GM21619 (cell line): ENCODE measurements at regions not wholly inside any gene's neighbourhood (a gene's known extent, or its start where the extent isn't known, plus 50 kb on each side); places are given as distances from the start of the nearest gene placed in this dataset.
A peak's percentile ranks its signal among the peaks of the same experiment; 100 is the strongest.
"Not testable (repeated sequence)": the region's sequence is repeated elsewhere in the genome, so short reads cannot be mapped to it uniquely, and the experiment has no call there.

ENCODE experiments used
- ATAC-seq: cut with Tn5 transposase; IDR thresholded peaks from one replicate; pipeline ENCODE4 v1.9.1; 2021; ENCODE audit not compliant: unreplicated experiment

DNA sequence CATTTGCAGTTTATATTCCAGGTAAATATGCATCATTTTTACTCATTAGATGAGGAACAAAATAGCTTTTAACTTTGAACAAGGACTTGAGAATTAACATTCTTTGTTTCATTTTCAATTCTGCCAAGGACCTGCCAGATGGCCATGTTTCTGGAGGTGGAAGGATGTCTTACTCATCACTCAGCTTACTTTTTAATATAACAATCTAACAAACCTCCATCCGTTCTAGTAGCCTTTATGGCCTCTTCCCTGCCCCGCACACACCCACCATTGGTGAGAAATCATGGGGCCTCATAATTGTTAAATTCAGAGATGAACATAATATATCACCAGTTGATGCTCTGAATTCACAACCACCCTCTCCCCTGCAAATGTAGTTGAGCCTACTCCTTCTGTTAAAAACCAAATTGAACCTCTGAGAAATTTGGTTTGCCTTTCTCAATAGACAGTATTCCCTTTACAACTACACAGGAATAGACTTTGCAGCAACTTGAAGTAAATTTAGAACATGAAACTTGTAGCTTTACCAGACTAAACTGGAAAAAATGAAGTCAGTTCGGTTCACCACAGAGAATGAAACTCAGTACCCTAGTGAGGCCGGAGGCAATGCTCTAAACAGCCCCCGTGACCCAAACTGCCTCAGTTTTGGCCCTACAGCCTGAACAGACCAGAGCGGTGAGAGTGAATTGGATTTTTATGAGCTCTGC is 50.1 kb upstream of the ACSL4 start:
- peak; percentile 82 for ATAC-seq

DNA sequence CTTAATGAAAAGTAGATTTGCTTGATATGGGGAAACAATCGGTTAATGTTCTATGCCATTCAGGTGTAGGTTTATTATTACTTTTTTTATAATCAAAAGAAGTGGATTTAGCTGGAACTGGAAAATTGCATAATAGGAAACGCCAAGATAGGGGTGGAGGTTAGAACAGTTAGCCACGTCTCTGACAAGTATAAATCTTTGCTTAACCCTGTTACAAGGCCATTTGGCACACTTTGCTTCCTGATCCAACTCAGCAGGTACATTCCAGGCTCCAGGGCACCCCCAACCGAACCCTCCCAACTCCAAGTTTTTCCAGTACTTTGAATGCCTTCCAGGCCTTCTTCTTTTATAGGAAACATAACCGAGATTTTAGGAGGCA is 50.6 kb upstream of the ACSL4 start:
- ATAC-seq = no peak

DNA sequence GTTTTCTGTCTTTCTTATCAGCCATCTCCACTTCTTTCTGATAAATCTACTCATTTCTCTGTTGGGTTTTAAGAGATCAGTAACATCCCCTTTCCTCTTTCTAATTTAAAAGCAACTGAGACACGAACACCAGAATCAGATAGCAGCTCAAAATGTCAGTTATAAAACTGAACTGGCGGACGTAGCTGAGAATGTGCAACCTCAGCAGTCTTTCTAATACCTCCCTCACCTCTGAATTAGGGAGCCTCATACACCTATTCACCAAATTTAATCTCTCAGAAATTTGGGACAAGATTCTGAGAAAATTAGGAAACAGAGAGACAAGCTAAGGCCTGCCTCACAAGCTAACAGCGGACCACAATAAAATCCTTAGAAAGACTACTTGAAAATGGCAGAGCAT is 52.0 kb upstream of the ACSL4 start:
- ATAC-seq = no peak

DNA sequence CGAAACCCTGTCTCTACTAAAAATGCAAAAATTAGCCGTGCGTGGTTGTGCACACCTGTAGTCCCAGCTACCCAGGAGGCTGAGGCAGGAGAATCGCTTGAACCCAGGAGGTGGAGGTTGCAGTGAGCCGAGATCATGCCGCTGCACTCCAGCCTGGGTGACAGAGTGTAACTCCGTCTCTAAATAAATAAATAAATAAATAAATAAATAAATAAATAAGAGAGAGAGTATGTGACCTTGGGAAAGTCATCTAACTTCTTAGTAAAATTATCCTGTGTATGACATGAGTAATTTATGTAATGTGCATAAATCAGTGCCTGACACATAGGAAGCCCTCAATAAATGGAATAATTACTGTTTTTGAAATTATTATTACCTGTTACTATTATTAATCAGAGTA is 57.5 kb upstream of the ACSL4 start:
- ATAC-seq = not testable (repeated sequence)

DNA sequence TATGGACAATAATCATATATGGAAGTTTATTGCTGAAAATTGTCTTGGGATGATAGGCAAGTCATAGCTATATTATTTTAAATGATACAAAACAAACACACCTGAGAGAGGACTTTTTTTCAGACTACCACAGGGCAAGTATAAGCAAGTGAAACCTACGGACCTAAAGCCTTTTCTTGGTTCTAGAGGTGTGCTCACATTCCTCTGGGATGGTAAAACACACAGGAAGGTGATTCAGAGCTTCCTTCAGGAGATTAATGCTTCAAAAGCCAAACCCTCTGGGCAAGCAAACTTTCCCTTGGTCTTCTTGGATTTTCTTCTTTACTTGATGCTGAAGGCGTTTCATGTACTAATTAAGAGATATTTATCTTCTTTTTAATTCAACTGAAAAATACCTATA is 60.1 kb upstream of the ACSL4 start:
- ATAC-seq = no peak

DNA sequence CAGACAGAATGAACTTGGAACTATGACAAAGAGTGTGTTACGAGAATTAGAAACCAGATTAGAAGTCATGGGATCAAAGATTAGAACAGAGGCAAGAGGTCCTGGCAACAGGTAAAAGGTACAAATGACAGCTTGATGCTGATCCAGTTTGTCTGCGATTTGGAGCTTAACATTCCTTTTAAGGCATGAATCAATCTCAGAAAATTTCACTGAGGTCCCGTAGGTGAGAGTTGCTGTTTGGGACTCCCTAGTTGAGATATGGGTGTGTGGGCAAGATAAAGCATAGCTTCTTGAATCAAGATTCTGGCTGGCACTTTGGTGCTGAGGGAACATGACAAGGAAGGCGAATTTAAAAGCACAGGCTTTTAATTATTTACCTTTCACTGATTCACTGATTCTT is 62.6 kb upstream of the ACSL4 start:
- ATAC-seq = no peak

DNA sequence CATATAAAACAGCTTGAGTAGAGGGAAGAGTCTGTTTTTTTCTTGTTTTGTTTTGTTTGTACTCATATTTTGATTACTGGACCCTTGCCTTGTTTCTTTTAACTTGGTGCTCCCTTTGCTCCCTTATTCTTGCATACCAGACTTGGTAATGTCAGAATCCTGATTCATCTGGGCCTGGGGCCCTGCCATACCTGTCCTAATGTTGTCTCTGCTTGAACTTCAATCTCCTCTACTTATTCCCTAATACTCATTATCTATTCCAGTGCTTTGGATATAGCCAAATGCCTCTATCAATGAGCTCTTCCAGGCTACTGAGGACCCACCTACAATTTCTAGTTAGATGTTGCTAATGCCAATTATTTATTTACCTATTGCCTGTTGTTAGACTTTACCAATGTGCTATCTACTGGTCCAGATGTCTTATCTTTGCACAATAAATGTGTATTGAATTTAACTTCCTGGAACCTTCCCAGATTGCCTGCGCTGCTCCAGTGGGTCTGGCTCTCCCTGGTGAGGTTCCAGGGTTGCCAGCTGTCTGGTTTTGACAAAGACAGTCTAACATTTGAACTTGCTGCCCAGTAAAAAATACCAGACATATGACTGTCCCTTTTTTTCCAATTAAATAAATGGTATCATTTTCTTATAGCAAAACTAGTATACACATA is 64.4 kb upstream of the ACSL4 start:
- ATAC-seq = no peak

DNA sequence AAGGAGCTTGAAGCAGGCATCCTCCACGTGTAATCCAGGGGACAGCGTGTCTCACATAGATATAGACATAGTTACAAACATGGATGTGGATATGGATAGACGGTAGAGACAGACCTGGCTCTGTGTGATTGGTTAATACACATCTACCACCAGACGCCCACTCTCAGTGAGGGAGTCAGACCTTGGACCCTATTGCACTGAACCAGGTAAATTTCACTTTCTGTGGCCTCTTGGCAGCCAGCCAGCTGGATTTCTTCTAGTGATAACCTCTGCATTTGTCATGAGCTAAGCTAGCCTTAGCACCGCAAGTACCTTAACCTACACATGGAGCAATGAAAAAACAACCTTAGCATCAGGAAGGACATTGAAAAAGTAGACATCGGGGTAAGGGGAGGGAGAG is 79.2 kb upstream of the ACSL4 start:
- ATAC-seq = no peak

DNA sequence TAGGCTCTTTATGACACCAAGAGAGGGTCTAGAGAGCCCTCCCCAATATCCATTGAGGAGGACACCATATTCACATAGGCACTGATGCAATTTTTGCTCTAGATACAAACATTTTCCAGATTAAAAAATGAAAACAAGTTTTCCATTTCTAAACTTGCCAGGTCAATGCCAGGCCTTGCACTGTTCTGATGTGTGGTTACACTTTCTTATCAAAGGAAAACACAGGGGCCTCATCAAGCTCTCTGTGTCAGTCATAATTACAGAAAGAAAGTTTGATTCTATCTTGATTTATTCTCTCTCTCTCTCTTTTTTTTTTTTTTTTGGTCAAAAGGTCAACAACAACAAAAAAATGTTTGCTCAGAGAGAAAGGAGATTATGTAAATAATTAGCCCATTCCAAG is 80.2 kb upstream of the ACSL4 start:
- no peak for ATAC-seq

DNA sequence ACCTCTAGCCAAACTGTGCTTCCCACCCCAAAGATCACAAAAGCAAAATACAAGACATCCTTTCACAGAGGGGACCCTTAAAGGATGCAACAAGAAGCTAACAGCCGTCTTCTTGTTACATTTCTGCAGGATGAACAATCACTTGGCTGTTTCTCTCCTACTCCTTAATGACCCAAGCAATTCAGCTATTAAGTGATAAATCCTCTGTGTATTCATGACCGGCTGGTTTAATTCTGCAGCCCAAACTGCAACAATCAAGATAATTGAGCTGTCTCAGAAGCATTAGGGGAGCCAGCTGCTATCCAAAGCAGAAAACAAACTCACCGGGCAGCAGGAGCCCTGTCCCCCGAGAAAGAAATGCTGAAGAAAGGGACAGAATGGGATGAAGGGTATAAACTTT is 85.9 kb upstream of the ACSL4 start:
- ATAC-seq = no peak

DNA sequence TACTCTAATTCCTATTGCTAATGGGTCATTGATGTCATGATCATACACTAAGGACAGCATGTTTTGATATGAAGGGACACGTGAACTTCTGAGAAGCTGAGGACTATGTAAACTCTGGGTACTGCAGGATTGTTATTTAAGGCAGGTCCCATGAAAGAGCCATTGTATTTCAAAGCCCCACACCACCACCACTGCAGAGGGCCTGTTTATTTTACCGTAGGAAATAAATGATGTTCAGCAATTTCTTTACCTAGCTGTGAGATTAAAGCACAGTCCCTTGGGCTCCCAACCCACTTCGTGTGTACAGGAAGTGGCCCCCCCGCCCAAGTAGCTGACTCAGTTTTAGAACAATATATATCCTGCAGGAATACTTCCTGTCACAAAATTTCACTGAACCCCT is 89.8 kb upstream of the ACSL4 start:
- ATAC-seq = no peak

DNA sequence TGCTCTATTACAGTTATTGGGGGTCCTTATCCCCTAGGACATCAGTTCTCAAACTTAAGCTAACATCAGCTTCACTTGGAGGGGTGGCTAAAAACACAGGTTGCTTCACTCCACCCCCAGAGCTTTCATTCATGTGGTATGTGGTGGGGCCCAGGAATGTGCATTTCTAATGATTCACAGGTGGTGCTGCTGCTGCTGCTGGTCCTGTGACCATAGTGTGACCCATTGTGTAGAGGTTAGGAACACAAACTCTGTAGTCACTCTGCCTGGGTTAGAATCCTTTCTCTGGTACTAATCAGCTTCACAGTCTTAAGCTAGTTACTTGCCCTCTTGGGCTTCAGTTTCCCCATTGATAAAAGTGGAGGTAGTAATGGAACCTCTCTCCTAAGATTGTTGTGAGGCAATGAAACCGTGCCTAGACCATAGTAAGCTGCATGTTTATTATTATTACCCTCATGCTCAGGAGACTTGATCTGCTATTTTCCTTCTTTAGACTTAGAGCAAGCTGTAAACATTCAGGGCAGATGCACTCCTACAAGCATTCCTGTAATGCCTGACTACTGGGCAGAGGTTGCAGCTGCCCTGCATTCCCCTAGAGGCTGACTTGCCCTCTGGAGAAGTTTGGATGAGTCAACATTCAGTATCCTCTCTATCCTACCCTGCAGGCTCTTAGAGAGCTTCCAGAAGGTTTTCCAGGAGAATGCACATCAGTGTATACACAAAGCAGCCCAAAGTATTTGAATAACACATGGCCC is 94.1 kb upstream of the ACSL4 start:
- no peak for ATAC-seq

DNA sequence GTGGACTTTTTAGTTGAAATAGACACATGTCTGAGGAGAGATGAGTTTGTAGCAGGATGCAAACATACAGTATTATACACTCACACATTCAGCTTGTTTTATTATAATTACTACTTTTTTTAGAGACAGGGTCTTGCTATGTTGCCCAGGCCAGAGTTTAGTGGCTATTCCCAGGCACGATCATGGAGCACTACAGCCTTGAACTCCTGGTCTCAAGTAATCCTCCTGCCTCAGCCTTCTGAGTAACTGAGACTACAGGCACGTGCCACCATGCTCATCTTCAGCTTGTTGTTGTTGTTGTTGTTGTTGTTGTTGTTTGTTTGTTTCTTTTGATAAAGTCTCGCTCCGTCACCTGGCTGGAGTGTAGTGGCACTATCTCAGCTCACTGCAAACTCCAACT is 94.7 kb upstream of the ACSL4 start:
- no peak for ATAC-seq

DNA sequence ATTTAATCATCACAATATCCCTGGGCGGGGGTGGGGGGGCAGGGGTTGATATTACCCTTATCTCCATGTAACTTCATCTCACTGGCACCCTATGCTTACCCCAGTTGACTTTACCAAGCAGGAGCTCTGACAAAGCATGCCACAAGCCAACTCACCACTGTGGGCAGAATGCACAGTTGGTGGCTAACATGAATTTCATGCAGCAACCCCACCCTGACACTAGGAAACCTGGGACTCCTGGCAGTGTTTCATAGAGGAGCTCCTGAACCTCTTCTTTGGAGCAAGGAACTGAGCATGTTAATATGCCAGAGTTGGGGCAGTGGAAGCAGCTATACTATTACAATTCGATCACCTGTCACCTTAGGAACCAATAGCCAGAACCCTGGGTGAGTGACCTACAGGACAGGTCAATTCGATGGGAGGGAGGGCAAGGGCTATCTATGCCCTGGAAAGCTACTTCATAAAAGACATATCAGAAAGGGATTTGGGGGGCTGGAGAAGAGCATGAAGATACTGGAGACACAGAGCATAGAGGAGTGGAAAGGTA is 97.2 kb upstream of the ACSL4 start:
- ATAC-seq = no peak

DNA sequence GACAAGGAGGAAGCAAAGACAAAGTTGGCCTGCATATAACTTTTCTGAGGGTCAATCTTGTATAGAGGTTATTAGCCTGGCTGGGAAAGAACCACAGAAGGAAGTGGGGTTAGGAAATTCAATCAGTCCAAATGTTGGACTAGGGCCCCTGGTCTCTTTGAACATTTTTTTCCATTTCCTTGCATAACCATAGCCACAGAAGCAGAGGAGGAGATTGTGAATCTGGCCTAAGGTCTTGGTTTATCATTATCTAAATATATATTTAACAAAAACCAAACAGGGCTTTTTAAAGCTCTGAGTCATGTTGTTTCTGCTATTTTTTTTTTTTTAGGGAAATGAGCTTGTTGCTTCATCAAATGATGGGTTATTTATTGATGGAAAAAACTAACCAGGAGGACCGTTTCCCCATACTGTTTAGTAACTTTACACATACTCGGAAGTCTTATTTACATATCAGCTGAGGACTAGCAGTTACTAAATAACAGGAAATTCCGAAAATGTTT is 97.7 kb upstream of the ACSL4 start:
- peak; percentile 77 for ATAC-seq

DNA sequence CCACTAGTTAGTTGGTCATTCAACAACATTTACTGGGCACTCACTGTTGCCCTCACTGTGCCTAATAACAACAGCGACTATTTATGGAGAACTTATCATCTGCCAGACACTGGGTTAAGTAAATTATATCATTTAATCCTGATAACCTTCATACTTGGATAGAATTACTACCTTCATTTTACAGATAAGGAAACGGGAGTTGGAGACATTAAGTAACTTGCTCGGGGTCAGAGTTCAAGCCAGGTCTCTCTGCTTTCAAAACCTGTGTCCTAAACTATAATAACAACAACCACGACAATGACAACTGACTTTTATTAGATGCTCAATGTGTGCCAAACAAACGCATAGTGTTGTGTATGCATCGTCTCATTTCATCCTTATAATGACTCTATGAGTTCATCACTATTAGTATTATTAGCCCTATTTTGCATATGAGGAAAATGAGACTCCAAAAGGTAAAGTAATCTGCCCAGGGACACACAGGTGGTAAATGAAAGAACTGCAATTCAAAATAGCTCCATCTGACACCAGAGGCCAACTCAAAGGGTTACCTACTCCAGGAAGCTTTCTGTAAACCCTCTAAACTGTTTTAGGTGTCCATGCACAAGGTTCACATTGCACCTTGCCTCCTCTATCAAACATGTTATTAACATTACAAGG is 98.4 kb upstream of the ACSL4 start:
- ATAC-seq = peak; percentile 43

DNA sequence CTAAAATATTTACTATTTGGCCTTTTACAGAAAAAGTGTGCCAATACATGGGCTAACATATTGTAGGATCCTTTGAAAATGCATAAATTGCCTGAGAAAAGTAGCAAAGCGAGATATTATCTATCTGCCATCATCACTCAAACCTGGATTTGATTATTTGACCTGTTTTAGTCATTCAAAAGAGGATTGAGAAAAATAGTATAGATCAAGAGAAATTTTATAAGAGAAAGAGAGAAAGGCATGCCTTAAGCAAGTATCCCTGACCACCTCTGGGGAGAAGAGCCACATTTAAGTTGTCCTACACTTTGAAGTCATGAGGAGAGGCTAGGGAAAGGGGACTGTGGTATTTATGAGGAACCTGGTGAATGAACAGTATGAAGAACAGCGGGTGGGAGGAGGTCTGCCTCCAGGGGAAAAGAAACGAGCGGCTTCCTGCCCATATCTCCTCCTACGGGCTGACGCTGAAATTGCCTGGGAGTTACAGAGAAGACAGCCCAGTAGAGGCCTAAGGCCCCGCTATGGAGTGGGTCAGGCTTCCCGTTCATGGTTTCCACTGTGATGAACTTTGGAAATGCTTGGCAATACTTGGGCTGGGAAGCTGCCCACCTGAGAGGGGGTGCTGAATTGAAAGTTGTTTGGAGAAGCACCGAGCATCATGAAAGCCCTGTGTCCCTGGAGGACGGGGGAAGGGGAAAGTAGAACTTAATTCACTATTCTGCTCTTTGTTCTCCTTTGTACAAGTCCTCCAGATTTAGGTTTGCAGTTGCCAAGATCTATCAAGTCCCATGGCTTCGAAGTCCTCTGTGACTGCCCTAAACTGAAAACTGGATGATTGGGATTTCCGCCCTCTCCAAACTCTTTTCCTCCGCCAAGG is 106.9 kb upstream of the ACSL4 start:
- ATAC-seq = no peak

DNA sequence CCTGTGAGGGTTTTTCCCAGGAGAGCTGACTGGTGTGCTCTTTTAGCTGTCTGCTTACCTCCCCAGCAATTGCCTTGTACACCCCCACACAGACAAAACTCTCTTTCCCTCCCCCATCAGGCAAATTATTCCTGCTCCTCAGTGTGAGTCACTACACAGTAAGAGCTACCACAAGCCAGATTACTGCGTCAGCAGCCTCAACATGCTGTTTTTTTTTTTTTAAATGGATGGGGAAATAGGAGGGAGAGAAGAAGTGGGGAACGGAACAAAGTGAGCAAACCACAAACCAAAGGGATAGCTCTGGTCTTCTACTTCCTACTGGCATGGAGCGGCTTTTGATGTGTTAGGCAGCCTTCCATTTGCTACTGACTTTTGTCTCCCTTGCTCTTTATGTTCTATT is 107.5 kb upstream of the ACSL4 start:
- no peak for ATAC-seq

DNA sequence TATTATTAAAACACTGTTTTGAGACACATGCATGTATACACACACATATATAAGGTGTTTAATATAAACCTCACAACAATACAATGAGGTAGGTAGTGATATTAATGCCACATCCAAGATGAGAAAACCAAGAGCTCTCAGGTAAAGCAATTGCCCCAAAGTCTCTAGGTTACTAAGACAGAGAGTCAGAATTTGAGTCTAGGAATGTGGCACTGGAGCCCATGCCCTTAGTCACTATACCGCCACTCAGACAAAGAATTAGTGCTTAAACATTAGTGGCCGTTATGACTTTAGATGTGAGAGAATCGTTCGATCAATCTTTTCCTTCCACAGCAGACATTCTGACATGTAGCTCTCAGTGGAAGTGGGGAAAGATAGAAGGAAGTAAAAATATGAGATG is 108.2 kb upstream of the ACSL4 start:
- no peak for ATAC-seq

DNA sequence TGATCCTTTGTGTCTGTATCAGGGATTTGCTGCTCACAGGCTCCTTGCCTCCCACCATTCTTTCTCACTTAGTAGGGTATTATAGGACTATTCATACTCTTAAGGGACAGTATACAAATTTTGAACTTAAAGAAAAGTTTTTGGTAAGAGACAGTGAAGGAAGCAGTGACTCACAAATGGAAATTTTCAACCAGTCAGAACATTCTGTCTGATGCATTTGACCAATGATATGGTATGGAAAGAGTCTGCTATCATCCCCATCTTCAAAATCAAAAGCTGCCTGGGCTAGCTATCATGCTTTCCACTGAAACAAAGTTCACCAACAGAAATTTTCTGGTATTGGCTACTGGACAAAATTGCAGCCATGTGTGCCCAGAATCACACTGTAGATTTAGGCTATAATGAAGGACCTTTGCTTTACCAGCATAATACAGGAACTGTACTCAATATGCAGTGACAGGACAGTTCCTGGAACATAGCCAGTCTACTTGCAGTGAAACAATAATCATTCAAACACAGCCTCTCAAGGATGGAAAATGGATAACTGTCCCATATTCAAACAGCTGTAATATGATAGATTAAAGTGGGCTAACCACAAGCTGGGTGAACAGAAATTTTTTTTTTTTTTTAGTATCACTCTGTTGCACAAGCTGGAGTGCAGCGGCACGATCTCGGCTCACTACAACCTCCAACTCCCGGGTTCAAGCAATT is 109.0 kb upstream of the ACSL4 start:
- ATAC-seq = no peak
